GM21447 (cell line): ENCODE measurements at regions not wholly inside any gene's neighbourhood (a gene's known extent, or its start where the extent isn't known, plus 50 kb on each side); places are given as distances from the start of the nearest gene placed in this dataset.

ENCODE experiments used
- ATAC-seq: cut with Tn5 transposase; IDR thresholded peaks from one replicate; pipeline ENCODE4 v1.9.1; 2021; ENCODE audit not compliant: unreplicated experiment

- ATAC-seq, result no peak
Measured at GRCh38 chr1:112262316-112262715, 133.7 kb upstream of the CTTNBP2NL start.

GRCh38 chr1:112263042-112263441 lies 133.0 kb upstream of the CTTNBP2NL start:
- no peak for ATAC-seq

GRCh38 chr1:112263453-112263852 lies 132.6 kb upstream of the CTTNBP2NL start:
- ATAC-seq, result no peak

GRCh38 chr1:112264010-112264409 lies 132.0 kb upstream of the CTTNBP2NL start:
- ATAC-seq, result no peak

GRCh38 chr1:112264553-112264952 lies 131.5 kb upstream of the CTTNBP2NL start:
- no peak for ATAC-seq

GRCh38 chr1:112265931-112266330 lies 130.1 kb upstream of the CTTNBP2NL start:
- no peak for ATAC-seq

GRCh38 chr1:112267206-112267605 lies 128.8 kb upstream of the CTTNBP2NL start:
- ATAC-seq, result no peak

- ATAC-seq, result no peak
Measured at GRCh38 chr1:112267929-112268328, 128.1 kb upstream of the CTTNBP2NL start.

- no peak for ATAC-seq
Measured at GRCh38 chr1:112268408-112268807, 127.6 kb upstream of the CTTNBP2NL start.

GRCh38 chr1:112271270-112271669 lies 124.7 kb upstream of the CTTNBP2NL start:
- no peak for ATAC-seq

GRCh38 chr1:112272101-112272772 lies 123.8 kb upstream of the CTTNBP2NL start:
- no peak for ATAC-seq

GRCh38 chr1:112284796-112285195 lies 111.2 kb upstream of the CTTNBP2NL start:
- no peak for ATAC-seq

- ATAC-seq, result no peak
Measured at GRCh38 chr1:112285316-112285715, 110.7 kb upstream of the CTTNBP2NL start.

- no peak for ATAC-seq
Measured at GRCh38 chr1:112285746-112286145, 110.3 kb upstream of the CTTNBP2NL start.

- ATAC-seq, result no peak
Measured at GRCh38 chr1:112296908-112297307, 99.1 kb upstream of the CTTNBP2NL start.

GRCh38 chr1:112297536-112297935 lies 98.5 kb upstream of the CTTNBP2NL start:
- no peak for ATAC-seq

- no peak for ATAC-seq
Measured at GRCh38 chr1:112298558-112298957, 97.5 kb upstream of the CTTNBP2NL start.

- ATAC-seq, result no peak
Measured at GRCh38 chr1:112304126-112304525, 91.9 kb upstream of the CTTNBP2NL start.

GRCh38 chr1:112304612-112305011 lies 91.4 kb upstream of the CTTNBP2NL start:
- ATAC-seq, result no peak

- ATAC-seq, result no peak
Measured at GRCh38 chr1:112307930-112308591, 88.0 kb upstream of the CTTNBP2NL start.

- no peak for ATAC-seq
Measured at GRCh38 chr1:112308716-112309115, 87.3 kb upstream of the CTTNBP2NL start.

- no peak for ATAC-seq
Measured at GRCh38 chr1:112309499-112309898, 86.5 kb upstream of the CTTNBP2NL start.

GRCh38 chr1:112312315-112312714 lies 83.7 kb upstream of the CTTNBP2NL start:
- ATAC-seq, result no peak
